LNCaP clone FGC (cell line): ENCODE measurements at regions not wholly inside any gene's neighbourhood (a gene's known extent, or its start where the extent isn't known, plus 50 kb on each side); places are given as distances from the start of the nearest gene placed in this dataset.
"Not testable (repeated sequence)": the region's sequence is repeated elsewhere in the genome, so short reads cannot be mapped to it uniquely, and the experiment has no call there.

Experiments
- DNase-seq: peaks from one replicate; pipeline ENCODE4 v3.0.0-alpha.2; 2011; ENCODE audit warnings: low read depth
- H3K4me3 ChIP-seq: 2 replicates; pipeline ENCODE4 v1.5.1; 2011; ENCODE audit warnings: mild to moderate bottlenecking, low read depth, low read length, control low read depth
- CTCF ChIP-seq: IDR thresholded peaks from 2 replicates; pipeline ENCODE4 v1.5.1; 2012; ENCODE audit warnings: mild to moderate bottlenecking; ENCODE audit not compliant: control insufficient read depth, insufficient read depth; ENCODE audit errors: extremely low read depth

- H3K4me3 ChIP-seq: no peak overlapping the region
- no peak for TF ChIP-seq CTCF
- no peak for DNase-seq
Observed at GRCh38 chrX:35444671-35445355, 353.3 kb upstream of the MAGEB16 start.

- no peak for DNase-seq
- no peak for TF ChIP-seq CTCF
- H3K4me3 ChIP-seq: no peak overlapping the region
Observed at GRCh38 chrX:35445912-35446311, 352.2 kb upstream of the MAGEB16 start.

- DNase-seq: no peak
- H3K4me3 ChIP-seq: no peak overlapping the region
- no peak for TF ChIP-seq CTCF
Observed at GRCh38 chrX:35456891-35457290, 341.3 kb upstream of the MAGEB16 start.

- TF ChIP-seq CTCF: no peak
- H3K4me3 ChIP-seq: no peak overlapping the region
- DNase-seq: no peak
Observed at GRCh38 chrX:35458142-35458541, 340.0 kb upstream of the MAGEB16 start.

GRCh38 chrX:35461164-35461563 lies 337.0 kb upstream of the MAGEB16 start:
- H3K4me3 ChIP-seq: no peak overlapping the region

GRCh38 chrX:35496671-35497070 lies 301.5 kb upstream of the MAGEB16 start:
- H3K4me3 ChIP-seq, DNase-seq: not testable (repeated sequence)

More at GRCh38 chrX:35461164-35461563, 337.0 kb upstream of the MAGEB16 start:
- no peak for TF ChIP-seq CTCF
- no peak for DNase-seq

GRCh38 chrX:35497453-35497852 lies 300.7 kb upstream of the MAGEB16 start:
- not testable (repeated sequence) for DNase-seq, H3K4me3 ChIP-seq

- TF ChIP-seq CTCF: no peak
Observed at GRCh38 chrX:35499071-35499862, 298.9 kb upstream of the MAGEB16 start.

More at GRCh38 chrX:35499071-35499862, 298.9 kb upstream of the MAGEB16 start:
- H3K4me3 ChIP-seq: no peak overlapping the region
- DNase-seq: no peak
